GM21367 (cell line): ENCODE measurements at regions not wholly inside any gene's neighbourhood (a gene's known extent, or its start where the extent isn't known, plus 50 kb on each side); places are given as distances from the start of the nearest gene placed in this dataset.
"Not testable (repeated sequence)": the region's sequence is repeated elsewhere in the genome, so short reads cannot be mapped to it uniquely, and the experiment has no call there.

Experiments
- ATAC-seq: cut with Tn5 transposase; IDR thresholded peaks from one replicate; pipeline ENCODE4 v1.9.1; 2021; ENCODE audit not compliant: unreplicated experiment

- not testable (repeated sequence) for ATAC-seq
These were observed 438.0 kb downstream of the RPIA start for GRCh38 chr2:89129440-89129839.

GRCh38 chr2:89130665-89131308 lies 439.3 kb downstream of the RPIA start:
- not testable (repeated sequence) for ATAC-seq

- not testable (repeated sequence) for ATAC-seq
These were observed 451.5 kb downstream of the RPIA start for GRCh38 chr2:89142959-89143358.

- not testable (repeated sequence) for ATAC-seq
These were observed 453.9 kb downstream of the RPIA start for GRCh38 chr2:89145342-89145741.

GRCh38 chr2:89148256-89148655 lies 456.8 kb downstream of the RPIA start:
- not testable (repeated sequence) for ATAC-seq

- ATAC-seq, result not testable (repeated sequence)
These were observed 460.2 kb downstream of the RPIA start for GRCh38 chr2:89151699-89152098.

- not testable (repeated sequence) for ATAC-seq
These were observed 461.0 kb downstream of the RPIA start for GRCh38 chr2:89152501-89152900.

- not testable (repeated sequence) for ATAC-seq
These were observed 461.7 kb downstream of the RPIA start for GRCh38 chr2:89153210-89153609.

- ATAC-seq, result not testable (repeated sequence)
These were observed 462.8 kb downstream of the RPIA start for GRCh38 chr2:89154247-89154682.

GRCh38 chr2:89160306-89160705 lies 468.8 kb downstream of the RPIA start:
- ATAC-seq, result not testable (repeated sequence)

GRCh38 chr2:89161626-89162025 lies 470.2 kb downstream of the RPIA start:
- ATAC-seq, result not testable (repeated sequence)

GRCh38 chr2:89170506-89171173 lies 479.2 kb downstream of the RPIA start:
- ATAC-seq, result not testable (repeated sequence)

- ATAC-seq, result not testable (repeated sequence)
These were observed 479.7 kb downstream of the RPIA start for GRCh38 chr2:89171174-89171519.

- not testable (repeated sequence) for ATAC-seq
These were observed 485.5 kb downstream of the RPIA start for GRCh38 chr2:89177004-89177403.

- not testable (repeated sequence) for ATAC-seq
These were observed 490.7 kb downstream of the RPIA start for GRCh38 chr2:89182221-89182620.

- ATAC-seq, result not testable (repeated sequence)
These were observed 493.3 kb downstream of the RPIA start for GRCh38 chr2:89184746-89185145.

- not testable (repeated sequence) for ATAC-seq
These were observed 504.3 kb downstream of the RPIA start for GRCh38 chr2:89195636-89196251.

GRCh38 chr2:89196719-89197118 lies 505.2 kb downstream of the RPIA start:
- ATAC-seq, result not testable (repeated sequence)

GRCh38 chr2:89198026-89198425 lies 506.6 kb downstream of the RPIA start:
- ATAC-seq, result not testable (repeated sequence)

- not testable (repeated sequence) for ATAC-seq
These were observed 508.2 kb downstream of the RPIA start for GRCh38 chr2:89199453-89200246.

- not testable (repeated sequence) for ATAC-seq
These were observed 508.7 kb downstream of the RPIA start for GRCh38 chr2:89200247-89200527.
